Hindlimb muscle (tissue), 1 donor: ENCODE measurements at regions not wholly inside any gene's neighbourhood (a gene's known extent, or its start where the extent isn't known, plus 50 kb on each side); places are given as distances from the start of the nearest gene placed in this dataset.
"Not testable (repeated sequence)": the region's sequence is repeated elsewhere in the genome, so short reads cannot be mapped to it uniquely, and the experiment has no call there.

Experiments used
- DNase-seq: peaks from one replicate; pipeline ENCODE4 v3.0.0-alpha.2; 2013

- DNase-seq = no peak
These were observed 52.0 kb upstream of the LRIG1 start for GRCh38 chr3:66552846-66553245.

DNA sequence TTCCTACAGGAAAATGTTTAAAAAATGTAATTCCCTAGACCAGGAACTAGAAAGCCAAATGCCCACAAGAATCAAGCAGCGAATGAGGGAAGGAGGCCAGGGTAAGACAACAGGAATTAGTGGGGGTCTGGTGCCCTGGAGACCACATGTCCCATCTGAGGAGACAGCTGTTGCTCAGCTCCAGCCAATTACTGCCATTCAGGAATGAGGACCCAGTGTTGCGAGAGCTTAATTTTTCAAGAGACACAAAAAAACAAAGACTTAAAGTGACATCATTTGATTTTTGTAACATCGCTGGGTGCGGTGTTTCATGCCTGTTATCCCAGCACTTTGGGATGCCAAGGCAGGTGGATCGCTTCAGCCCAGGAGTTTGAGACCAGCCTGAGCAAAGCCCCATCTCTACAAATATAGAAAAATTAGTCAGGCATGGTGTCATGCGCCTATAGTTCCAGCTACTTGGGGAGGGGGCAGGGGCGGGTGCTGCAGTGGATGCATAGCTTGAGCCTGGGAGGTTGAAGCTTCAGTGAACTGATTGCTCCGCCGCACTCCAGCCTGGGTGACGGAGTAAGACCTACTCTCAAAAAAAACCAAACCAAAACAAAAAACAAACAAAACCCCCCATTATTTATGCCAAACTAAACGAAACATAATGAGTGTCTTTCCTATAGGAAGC lies 52.8 kb upstream of the LRIG1 start:
- no peak for DNase-seq

DNA sequence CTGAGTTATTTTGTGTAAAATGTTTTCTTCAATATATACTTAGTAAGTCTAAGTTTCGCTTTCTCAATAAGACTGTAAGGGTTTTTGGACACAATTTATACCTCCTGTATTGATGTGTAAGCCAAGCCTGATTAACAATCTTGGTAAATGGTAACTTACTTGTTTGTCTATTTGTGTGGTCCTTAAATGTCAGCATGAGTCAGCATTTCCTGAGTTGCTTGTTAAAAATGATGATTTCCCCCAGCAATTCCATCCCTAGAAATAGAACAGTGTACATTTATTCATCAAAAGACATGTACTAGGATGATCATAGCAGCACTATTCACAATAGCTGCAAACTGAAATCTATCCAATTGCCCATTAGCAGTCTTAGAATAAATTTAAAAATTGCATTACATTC lies 53.4 kb upstream of the LRIG1 start:
- DNase-seq = no peak

DNA sequence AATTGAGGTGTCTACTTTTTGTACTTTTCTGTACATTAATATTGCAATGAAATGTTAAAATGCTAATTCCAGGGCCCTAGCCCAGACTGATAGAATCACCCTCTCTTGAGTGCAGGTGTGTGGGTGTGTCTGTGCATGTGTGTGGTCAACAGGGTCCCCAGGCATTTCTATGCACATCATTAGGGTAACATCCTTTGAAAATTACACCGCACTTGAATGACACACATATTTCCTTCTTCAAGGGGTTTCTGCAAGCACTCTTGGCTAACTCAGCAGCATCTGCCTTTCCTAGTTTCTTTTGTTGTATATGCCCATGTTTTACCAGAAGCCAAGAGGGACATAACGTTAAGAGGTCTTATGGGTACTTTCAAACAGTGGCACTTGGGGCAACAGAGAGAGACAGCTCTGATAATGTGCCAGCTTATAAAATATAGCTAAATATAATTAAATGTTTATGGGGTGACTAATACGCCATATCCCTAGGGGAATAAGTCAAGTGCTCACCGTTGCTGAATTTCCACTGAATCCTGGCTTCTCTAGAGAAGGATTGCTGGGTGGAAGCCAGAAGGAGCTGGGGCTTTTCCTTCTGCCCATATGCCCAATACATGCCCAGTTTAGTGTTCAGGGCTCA lies 54.5 kb upstream of the LRIG1 start:
- no peak for DNase-seq

DNA sequence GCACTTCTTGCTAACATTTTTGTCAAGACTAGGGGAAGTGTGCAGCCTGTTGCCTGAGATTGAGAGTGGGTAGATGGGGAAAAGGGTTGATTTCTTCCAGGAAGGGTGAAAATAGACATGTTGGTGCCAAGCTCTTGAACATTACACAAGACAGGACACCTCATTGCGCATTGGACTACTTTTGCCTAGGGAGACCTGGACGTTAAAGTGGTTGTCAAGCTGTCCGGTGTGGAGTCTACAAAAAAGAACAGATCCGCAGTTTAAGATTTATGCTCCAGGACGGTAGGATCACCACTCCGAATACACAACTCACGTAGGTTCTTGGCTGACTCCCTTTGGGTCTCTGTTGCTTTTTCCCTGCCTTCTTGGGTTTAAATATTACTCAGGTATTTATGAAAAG lies 56.3 kb upstream of the LRIG1 start:
- DNase-seq = no peak

DNA sequence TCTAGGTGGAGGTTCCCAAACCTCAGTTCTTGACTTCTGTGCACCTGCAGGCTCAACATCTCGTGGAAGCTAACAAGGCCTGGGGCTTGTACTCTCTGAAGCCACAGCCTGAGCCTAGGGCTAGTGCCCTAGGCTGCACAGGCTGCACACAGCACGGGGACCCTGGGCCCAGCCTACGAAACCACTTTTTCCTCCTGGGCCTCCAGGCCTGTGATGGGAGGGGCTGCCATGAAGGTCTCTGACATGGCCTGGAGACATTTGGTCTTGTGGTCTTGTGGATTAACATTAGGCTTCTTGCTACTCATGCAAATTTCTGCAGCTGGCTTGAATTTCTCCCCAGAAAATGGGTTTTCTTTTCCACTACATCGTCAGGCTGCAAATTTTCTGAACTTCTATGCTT lies 59.1 kb upstream of the LRIG1 start:
- not testable (repeated sequence) for DNase-seq

DNA sequence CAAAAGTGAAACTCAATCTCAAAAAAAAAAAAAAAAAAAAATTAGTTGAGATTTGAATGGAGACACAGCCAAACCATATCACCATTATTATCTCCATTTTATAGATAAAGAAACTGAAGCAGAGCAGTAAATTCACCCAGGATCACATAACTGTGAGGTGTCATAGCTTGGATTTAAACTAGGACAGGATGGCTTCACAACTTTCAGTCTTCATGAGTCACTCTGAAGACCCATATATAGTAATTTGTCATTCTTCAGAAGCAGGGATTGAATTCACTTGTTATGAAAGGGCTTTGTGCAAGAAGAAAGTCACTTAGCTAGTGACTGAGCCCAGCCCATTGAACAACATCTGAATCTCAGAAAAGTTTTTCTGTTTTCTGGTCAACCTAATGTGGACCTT lies 60.5 kb upstream of the LRIG1 start:
- DNase-seq = no peak

GRCh38 chr3:66565301-66565700 lies 64.5 kb upstream of the LRIG1 start:
- no peak for DNase-seq

DNA sequence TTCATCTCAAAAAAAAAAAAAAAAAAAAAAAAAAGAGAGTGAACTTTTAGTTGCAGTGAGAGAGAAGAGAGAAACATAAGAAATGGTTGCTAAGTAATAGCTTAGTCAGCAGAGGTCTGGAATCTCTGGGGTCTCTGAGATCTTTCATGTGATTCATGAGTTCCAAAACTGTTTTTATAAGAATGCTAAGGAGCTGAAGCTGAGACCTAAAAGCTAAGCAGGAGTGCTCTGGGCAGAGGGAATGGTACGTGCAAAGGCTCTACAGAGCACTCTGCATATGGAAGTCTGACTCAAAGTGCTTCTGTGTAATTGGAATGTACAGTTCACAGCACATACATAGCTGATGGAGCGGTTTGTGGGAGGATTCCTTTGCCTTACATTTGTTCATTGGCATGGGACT lies 66.3 kb upstream of the LRIG1 start:
- no peak for DNase-seq

GRCh38 chr3:66572090-66572675 lies 71.4 kb upstream of the LRIG1 start:
- peak; percentile 69 for DNase-seq

GRCh38 chr3:66572938-66573710 lies 72.3 kb upstream of the LRIG1 start:
- no peak for DNase-seq

DNA sequence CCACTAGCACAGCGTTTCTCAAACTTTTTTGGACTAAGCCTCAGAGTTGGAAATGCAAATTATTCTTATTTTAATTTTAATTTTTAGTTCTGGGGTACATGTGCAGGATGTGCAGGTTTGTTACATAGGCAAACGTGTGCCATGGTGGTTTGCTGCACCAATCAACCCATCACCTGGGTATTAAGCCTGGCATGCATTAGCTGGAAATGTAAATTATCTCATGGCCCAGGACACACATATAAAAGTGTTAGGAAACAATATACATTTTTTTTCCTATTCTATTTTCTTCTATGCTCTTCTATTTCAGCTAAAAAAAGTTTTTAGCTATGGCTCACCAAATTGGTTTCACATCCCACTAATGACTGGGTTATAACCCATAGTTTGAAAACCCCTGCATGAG lies 73.3 kb upstream of the LRIG1 start:
- DNase-seq = no peak

GRCh38 chr3:66577426-66578203 lies 76.8 kb upstream of the LRIG1 start:
- DNase-seq = no peak

- no peak for DNase-seq
These were observed 80.4 kb upstream of the LRIG1 start for GRCh38 chr3:66581256-66581655.

DNA sequence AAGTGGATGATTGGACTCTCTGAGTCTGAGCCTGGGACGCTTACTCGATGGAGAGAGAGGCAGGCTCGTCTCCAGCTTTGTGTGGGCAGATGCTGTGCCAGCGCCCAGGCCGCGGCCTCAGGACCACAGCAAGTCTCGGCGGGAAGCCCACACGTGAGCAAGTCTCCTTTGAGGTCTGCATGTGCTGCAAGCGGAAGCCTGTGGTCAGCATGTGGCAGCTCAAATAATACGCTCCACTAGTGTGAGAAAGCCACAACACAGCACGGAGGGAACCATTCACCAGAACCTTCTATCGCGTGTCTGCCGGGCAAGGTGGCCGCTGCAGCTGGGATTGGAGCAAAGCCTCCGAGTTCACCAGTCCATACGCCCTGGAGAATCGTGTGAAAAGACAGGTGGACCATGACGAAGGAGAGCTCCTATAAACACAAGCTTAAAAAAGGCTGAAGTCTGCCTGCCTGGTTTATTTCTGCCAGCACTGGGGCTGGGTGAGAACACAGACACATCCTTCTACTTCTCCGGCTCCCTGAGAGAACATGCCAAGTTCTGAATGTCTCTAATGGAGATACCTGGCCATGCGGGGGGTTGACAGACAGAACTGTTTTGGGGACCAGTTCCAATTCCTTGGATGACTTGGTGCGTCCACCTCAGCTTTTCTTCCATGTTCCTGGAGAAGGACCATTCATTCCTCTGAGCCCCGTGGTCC lies 82.0 kb upstream of the LRIG1 start:
- no peak for DNase-seq

DNA sequence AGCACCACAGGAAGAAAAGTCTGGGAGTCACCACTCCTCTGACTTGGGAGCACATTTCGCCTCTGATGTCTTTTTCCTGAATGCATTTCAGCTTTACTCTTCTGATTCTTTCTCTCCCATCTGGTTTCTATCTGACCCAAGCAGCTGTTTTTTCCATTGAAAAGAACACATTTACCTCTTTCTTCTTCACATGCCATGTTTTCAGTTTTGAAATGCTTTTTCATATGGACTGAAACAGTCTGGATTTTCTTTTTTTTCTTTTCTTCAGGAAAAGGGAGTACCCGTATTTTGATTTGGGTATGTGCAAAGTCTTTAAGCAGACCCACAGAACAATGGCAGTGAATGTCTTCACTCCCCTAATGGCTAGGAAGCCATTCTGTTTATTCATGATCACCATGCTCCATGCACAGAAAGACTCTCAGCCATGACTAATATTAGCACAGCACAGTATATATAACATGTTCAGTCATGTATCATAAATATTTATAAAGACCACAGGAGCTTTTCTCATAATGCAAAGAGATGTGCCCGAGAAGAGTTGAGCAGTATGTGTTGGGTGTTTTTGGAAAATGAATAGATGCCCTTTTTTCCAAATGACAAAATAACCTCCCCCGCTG lies 82.7 kb upstream of the LRIG1 start:
- peak; percentile 73 for DNase-seq

GRCh38 chr3:66585520-66586095 lies 84.8 kb upstream of the LRIG1 start:
- DNase-seq = no peak

DNA sequence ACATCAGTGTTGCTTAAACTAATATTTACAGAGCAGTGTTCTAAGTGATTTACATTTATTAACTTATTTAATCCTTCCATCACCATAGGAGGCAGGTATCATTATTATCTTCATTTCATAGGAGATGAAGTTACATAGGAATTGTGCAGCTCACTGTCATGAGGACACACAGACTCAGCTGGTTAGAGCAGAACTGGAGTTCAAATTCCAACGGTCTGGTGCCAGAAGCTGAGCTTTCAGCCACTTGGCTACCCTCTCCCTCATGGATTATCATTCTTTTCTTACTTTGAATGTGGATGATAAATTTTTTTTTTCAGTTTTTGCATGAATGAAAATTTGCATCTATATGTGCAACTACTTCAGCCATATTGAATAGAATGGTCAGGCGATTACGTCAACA lies 86.0 kb upstream of the LRIG1 start:
- no peak for DNase-seq

DNA sequence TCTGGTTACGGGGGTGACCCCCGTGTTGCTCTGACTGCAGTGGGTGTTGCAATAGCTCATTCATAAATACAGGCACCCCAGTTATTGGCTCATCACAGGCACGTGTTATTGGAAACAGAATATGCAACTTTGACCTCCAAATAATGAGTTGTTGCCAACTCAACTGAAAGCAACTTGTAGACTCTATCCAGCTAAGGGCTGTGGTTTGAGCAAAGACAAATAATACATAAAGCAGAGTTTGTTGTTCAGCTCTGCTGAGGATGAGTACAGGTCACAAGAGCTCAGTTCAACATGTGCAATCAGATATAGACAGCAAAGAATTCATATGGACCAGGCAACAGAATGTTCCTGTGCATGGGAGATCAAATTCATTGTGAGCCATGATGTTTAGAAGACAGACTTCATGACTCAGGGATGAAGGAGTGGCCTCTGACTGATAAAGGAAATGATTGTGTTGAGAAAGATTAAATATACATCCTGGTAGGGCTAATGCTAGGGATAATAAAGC lies 87.6 kb upstream of the LRIG1 start:
- no peak for DNase-seq

- no peak for DNase-seq
These were observed 91.4 kb upstream of the LRIG1 start for GRCh38 chr3:66592016-66592761.
